ENCODE measurements at regions not wholly inside any gene's neighbourhood (a gene's known extent, or its start where the extent isn't known, plus 50 kb on each side); places are given as distances from the start of the nearest gene placed in this dataset.

DNA sequence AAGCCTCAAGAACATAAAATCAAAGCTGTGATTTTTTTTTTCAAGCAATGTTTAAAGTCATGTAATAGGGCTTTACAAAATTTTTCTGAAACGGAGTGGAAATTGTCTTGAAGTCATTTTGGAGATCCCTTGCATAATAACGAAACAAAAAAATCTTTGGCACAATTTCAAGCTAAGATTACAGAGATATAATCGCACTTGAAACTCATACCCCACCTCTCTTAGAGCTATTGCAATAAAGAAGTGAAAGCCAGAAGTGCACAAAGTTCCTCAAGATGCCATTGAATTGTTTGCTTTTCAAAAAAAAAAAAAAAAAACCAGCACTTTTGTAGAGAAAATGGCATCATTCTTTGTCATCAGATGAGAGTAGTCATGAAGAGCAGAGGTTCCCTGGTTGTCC is 152.3 kb downstream of the PAX3 start:
- Histone ChIP-seq H3K4me3 (no peak overlapping the region), H3K27me3 (no peaks in the 10 kb centered on the region), H3K36me3 (no peaks in the 10 kb centered on the region), H3K4me1 (peaks cover 20% of the 10 kb centered on the region), H3K27ac (no peak overlapping the region), H3K9me3 (replicated peaks) (peaks cover 4% of the 10 kb centered on the region; the same call in 1 of the 2 replicates)
- no peak for DNase-seq

DNA sequence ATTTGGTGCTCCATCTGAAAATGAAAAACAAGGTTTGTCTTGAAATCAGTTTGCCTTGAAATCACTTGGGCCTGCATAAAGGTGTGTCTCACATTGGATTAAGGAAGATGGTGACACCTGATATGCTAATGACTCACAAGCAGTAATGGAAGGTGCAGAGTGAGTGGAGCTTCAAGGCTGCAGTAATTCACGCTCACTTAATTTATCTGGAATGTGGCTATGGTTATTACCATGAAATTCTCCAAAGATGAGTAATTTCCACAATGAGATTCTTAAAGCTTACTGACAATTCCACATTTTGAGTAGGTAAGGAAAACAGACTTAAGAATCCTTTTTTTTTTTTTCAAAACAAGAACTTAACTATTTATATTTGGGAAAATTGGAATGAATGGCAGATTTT is 156.8 kb downstream of the PAX3 start:
- DNase-seq, result peak; percentile 73 to 89
- no peak overlapping the region for H3K4me3 ChIP-seq
- H3K27ac ChIP-seq, result peak overlapping the region; percentile 92
- H3K9me3 ChIP-seq (replicated peaks), result peaks cover 7% of the 10 kb centered on the region; the same call in 1 of the 2 replicates
- no peaks in the 10 kb centered on the region for H3K27me3 ChIP-seq
- H3K36me3 ChIP-seq, result no peaks in the 10 kb centered on the region
- peaks cover 39% of the 10 kb centered on the region for H3K4me1 ChIP-seq

- no peak overlapping the region for H3K4me3 ChIP-seq
- peak; percentile 80 to 88 for DNase-seq
- peaks cover 30% of the 10 kb centered on the region for H3K4me1 ChIP-seq
- peak overlapping the region; percentile 84 for H3K27ac ChIP-seq
- H3K36me3 ChIP-seq, result no peaks in the 10 kb centered on the region
- no peaks in the 10 kb centered on the region for H3K27me3 ChIP-seq
- H3K9me3 ChIP-seq (replicated peaks), result peaks cover 4% of the 10 kb centered on the region; the same call in 1 of the 2 replicates
Measured at GRCh38 chr2:222136106-222136630, 162.6 kb downstream of the PAX3 start.

DNA sequence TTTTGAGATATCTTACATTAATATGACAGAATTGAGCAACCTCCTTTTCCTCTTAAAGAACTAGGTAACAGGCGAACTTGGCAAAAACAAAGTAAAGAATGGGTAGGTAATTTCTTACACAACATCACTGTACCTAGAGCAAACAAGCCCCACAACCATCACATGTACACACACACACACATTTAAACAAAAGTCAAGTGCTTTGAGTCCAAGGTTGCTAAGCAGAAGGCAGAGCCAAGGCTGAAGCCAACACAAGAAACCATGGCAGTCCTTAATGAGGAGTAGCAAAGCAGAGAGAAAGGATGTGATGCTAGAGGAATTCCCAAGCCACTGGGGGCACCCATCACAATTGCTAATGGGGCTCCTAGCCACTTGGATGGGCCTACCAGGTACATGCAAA is 164.1 kb downstream of the PAX3 start:
- H3K4me3 ChIP-seq, result no peak overlapping the region

GRCh38 chr2:222133897-222134296 is 164.9 kb downstream of the PAX3 start:
- H3K36me3 ChIP-seq, result no peaks in the 10 kb centered on the region
- H3K4me1 ChIP-seq, result peaks cover 18% of the 10 kb centered on the region
- no peaks in the 10 kb centered on the region for H3K27me3 ChIP-seq
- no peak overlapping the region for H3K4me3 ChIP-seq
- H3K27ac ChIP-seq, result no peak overlapping the region
- H3K9me3 ChIP-seq (replicated peaks), result peaks cover 4% of the 10 kb centered on the region; the same call in 1 of the 2 replicates
- no peak for DNase-seq

More for the DNA sequence above, 164.1 kb downstream of the PAX3 start:
- Histone ChIP-seq H3K27me3 (no peaks in the 10 kb centered on the region), H3K4me1 (peaks cover 18% of the 10 kb centered on the region), H3K27ac (no peak overlapping the region), H3K36me3 (no peaks in the 10 kb centered on the region), H3K9me3 (replicated peaks) (peaks cover 4% of the 10 kb centered on the region; the same call in 1 of the 2 replicates)
- DNase-seq, result no peak

DNA sequence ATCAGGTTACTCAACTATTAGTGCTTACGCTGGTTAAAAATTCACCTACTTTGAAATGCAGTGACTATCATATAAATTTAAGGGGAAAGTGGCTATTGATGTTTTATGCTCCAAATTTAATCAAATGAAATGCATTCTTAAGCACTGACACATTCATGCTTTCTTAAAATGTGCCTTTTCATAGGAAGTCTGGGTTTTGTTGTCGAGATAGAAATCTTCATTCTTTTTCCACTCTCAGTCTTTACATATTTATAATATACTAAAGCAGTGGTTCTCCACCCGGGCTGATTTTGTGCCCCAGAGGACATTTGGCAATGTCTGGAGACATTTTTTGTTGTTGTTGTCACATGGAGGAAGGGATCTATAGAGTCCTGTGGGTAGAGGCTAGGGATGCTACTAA is 167.9 kb downstream of the PAX3 start:
- no peak overlapping the region for H3K27ac ChIP-seq
- peaks cover 9% of the 10 kb centered on the region for H3K4me1 ChIP-seq
- H3K4me3 ChIP-seq, result no peak overlapping the region
- H3K27me3 ChIP-seq, result no peaks in the 10 kb centered on the region
- H3K9me3 ChIP-seq (replicated peaks), result no peaks in the 10 kb centered on the region
- no peaks in the 10 kb centered on the region for H3K36me3 ChIP-seq
- DNase-seq, result no peak

DNA sequence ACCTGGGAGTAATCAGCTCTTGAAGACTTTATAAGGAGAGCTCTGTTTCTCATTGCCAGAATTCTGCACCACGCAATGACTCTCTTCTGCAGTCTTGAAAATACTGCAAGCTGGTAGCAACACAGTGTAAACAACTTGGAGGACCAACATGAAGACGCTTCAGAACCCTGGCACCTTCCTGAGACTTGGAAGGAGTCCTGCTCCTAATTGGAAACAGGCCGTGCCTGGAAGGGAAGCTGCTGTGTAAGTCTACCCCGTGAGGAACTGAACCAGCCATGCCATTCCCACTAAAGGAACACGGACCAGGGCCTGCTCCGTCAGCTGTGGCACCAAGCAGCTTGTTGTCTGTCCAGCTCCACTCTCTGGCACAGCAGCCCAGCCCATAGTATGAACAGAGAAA is 171.1 kb downstream of the PAX3 start:
- Histone ChIP-seq H3K36me3 (no peaks in the 10 kb centered on the region), H3K9me3 (replicated peaks) (no peaks in the 10 kb centered on the region), H3K27ac (no peak overlapping the region)

DNA sequence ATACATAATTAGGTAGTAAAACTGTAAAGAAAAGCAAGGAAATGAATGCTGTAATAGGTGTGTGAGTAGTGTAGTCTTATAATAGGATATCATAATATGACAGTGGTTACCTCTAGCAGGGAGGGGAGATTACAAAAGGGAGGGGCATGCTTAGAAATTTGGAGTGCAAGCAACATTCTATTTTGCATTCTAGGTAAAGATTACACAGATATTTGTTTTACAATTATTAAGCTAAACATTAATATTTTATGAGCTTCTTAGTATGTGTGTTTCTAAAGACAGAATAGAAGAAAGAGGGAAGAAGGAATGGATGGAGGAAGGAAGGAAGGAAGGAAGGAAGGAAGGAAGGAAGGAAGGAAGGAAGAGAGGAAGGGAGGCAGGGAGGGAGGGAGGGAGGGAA is 177.9 kb downstream of the PAX3 start:
- H3K36me3 ChIP-seq, result no peaks in the 10 kb centered on the region
- no peak overlapping the region for H3K27ac ChIP-seq
- peaks cover 11% of the 10 kb centered on the region for H3K4me1 ChIP-seq
- no peak overlapping the region for H3K4me3 ChIP-seq
- no peaks in the 10 kb centered on the region for H3K9me3 ChIP-seq (replicated peaks)
- no peak for DNase-seq
- H3K27me3 ChIP-seq, result no peaks in the 10 kb centered on the region

More for the DNA sequence above, 171.1 kb downstream of the PAX3 start:
- no peak for DNase-seq
- no peaks in the 10 kb centered on the region for H3K27me3 ChIP-seq
- H3K4me3 ChIP-seq, result no peak overlapping the region
- peaks cover 11% of the 10 kb centered on the region for H3K4me1 ChIP-seq

- Histone ChIP-seq H3K27ac (no peak overlapping the region), H3K36me3 (no peaks in the 10 kb centered on the region), H3K4me3 (no peak overlapping the region), H3K27me3 (no peaks in the 10 kb centered on the region), H3K9me3 (replicated peaks) (no peaks in the 10 kb centered on the region; the same call in 1 of the 2 replicates), H3K4me1 (peaks cover 4% of the 10 kb centered on the region)
- DNase-seq, result peak in 1 of 2 experiments; percentile 5
Measured at GRCh38 chr2:222115296-222115695, 183.5 kb downstream of the PAX3 start.

GRCh38 chr2:222108957-222109585 is 189.7 kb downstream of the PAX3 start:
- Histone ChIP-seq H3K4me3 (no peak overlapping the region), H3K27ac (no peak overlapping the region), H3K36me3 (no peaks in the 10 kb centered on the region), H3K9me3 (replicated peaks) (no peaks in the 10 kb centered on the region; the same call in 1 of the 2 replicates), H3K4me1 (no peaks in the 10 kb centered on the region; the same call in 1 of the 2 replicates), H3K27me3 (no peaks in the 10 kb centered on the region)
- no peak for DNase-seq

GRCh38 chr2:222108497-222108896 is 190.3 kb downstream of the PAX3 start:
- no peaks in the 10 kb centered on the region; the same call in 1 of the 2 replicates for H3K9me3 ChIP-seq (replicated peaks)
- no peak overlapping the region for H3K4me3 ChIP-seq
- H3K27ac ChIP-seq, result no peak overlapping the region
- DNase-seq, result no peak
- H3K27me3 ChIP-seq, result no peaks in the 10 kb centered on the region
- H3K4me1 ChIP-seq, result peaks cover 3% of the 10 kb centered on the region; the same call in 1 of the 2 replicates
- no peaks in the 10 kb centered on the region for H3K36me3 ChIP-seq

DNA sequence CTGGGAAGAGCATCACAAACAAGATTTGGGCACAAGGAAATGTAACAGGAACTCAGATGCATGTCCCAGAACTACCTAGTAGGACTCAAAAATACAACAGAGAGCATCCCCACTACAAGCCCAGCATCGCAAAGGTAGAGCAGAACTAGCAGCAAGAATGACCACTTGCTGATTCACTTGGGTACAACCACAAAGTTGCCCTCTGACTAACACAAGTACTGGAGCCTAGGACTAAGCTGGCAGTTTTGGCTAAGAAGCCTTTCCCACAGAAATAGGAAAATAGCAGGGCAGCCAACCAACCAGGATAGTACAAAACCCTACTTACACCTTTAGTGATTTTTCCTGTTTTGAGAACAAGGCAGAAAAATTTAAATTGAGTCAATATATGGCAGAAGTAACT is 193.8 kb downstream of the PAX3 start:
- Histone ChIP-seq H3K36me3 (no peaks in the 10 kb centered on the region), H3K4me1 (peaks cover 8% of the 10 kb centered on the region), H3K27ac (no peak overlapping the region), H3K9me3 (replicated peaks) (no peaks in the 10 kb centered on the region), H3K27me3 (no peaks in the 10 kb centered on the region), H3K4me3 (no peak overlapping the region)
- no peak for DNase-seq

DNA sequence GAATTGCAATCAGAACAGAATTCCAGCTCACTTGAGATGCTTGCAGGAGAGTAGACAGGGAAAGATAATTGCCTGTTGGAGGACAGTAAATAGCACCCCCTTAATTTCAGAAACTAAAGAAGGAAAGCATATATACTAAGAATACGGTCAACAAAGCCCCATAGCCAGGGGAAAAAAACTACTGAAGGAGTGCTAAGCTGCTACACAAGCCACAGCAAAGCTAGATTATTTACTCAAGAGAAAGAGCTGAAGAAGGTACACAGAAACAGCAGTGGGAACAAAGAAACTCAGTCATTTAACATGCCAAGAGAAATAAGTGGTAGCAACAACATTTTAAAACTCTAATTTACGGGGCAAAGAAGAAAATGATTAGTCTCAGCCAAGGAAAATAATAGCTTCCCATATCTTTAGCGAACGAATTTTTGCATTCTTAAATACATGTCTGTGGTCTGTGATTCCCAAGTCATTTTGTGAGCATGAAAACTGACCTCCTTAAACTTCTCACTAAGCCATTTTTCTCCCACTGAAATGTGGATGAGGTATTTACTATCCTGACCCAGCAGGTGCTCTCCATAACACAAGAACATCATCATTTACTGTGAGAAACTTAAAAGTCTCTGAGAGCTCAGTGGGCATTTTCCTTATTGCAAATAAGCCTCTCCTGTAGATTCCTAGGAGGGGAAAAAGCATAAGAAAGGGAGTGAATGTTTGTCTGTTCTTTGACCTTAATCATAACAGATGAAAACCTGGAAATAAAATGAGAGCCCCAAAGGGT is 196.0 kb downstream of the PAX3 start:
- Histone ChIP-seq H3K27ac (no peak overlapping the region), H3K36me3 (no peaks in the 10 kb centered on the region), H3K27me3 (no peaks in the 10 kb centered on the region), H3K9me3 (replicated peaks) (no peaks in the 10 kb centered on the region), H3K4me1 (peaks cover 8% of the 10 kb centered on the region), H3K4me3 (no peak overlapping the region)
- peak in 1 of 2 experiments; percentile 19 for DNase-seq

DNA sequence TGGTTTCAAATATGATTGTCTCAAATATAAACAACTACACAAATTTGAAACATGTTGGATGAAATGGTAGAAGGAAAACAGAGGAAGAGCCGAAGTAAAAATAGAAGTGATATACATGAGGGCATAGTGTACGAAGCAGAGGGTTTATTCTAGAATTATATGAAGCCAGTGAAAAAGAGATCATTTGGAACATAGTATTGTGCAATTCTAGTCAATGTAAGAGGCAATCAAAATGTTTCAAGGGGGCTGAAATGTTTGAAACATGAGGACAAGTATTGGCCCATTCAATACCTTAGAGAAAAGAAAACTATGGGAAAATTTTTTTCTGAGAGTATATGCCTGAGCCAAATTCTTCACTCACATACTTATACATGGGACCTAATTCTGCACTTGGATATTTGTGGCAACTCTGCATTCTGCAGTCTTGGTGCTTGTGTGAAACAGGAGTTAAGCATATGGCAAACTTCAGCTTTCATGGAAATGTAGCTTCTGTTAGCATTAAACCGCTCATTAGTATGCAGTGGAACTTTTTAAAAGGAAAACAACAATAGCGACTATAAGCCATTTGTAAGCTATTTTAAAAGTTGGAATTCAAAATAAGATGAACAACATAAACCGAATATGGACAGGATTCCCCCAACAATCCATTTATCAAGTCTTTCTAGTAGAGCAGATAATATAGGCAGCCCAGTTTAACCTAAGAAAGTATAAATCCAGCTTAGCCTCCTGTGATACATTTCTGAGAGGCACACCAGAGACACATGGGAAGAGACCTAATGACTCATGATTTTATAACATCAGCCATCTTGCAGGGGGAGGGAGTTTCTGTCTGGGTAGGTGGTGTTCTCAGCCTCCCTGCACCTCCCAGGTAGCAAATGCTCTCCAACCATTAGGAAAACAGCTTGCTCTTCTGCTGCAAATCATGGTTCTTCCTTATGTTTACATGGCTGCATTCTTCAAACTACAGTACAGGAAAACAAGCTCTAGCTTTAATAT is 197.8 kb downstream of the PAX3 start:
- DNase-seq, result no peak
- H3K27me3 ChIP-seq, result no peaks in the 10 kb centered on the region
- H3K4me1 ChIP-seq, result peaks cover 8% of the 10 kb centered on the region
- no peak overlapping the region for H3K4me3 ChIP-seq
- no peaks in the 10 kb centered on the region for H3K36me3 ChIP-seq
- no peaks in the 10 kb centered on the region for H3K9me3 ChIP-seq (replicated peaks)
- H3K27ac ChIP-seq, result no peak overlapping the region
